Fibroblast of lung (primary cell): ENCODE measurements at regions not wholly inside any gene's neighbourhood (a gene's known extent, or its start where the extent isn't known, plus 50 kb on each side); places are given as distances from the start of the nearest gene placed in this dataset.

ENCODE experiments used
- DNase-seq, 2 donors: peaks; one replicate each; pipeline versions ENCODE4 v3.0.0 to v3.0.0-alpha.2; 2010; ENCODE audit warnings: low read depth in 2 of 2
- H2AFZ ChIP-seq: 2 replicates; pipeline ENCODE4 v1.5.1; 2012; ENCODE audit warnings: low read length, control low read depth, inconsistent platforms
- H3K27ac ChIP-seq: 2 replicates; pipeline ENCODE4 v1.5.1; 2011; ENCODE audit warnings: low read length, control low read depth; ENCODE audit not compliant: insufficient read depth
- H3K27me3 ChIP-seq: 2 replicates; pipeline ENCODE4 v1.5.1; 2011; ENCODE audit warnings: mild to moderate bottlenecking, low read length; ENCODE audit not compliant: control insufficient read depth, insufficient read depth
- H3K36me3 ChIP-seq: 2 replicates; pipeline ENCODE4 v1.5.1; 2011; ENCODE audit warnings: low read length; ENCODE audit not compliant: control insufficient read depth, insufficient read depth
- H3K4me1 ChIP-seq: 2 replicates; pipeline ENCODE4 v1.5.1; 2011; ENCODE audit warnings: low read length; ENCODE audit not compliant: control insufficient read depth, insufficient read depth; ENCODE audit errors: extremely low read depth
- H3K4me2 ChIP-seq: 2 replicates; pipeline ENCODE4 v1.5.1; 2011; ENCODE audit warnings: low read length, control low read depth; ENCODE audit not compliant: insufficient read depth; ENCODE audit errors: extremely low read depth
- H3K4me3 ChIP-seq, 4 experiments: fragments of 200-600 bp in 1 of 4; sonication (generic) in 1 of 4; replicated peaks in 1 of 4; 2 replicates each; pipeline ENCODE4 v1.5.1; 2011 to 2016; ENCODE audit warnings: low read length in 4 of 4, low read depth in 3 of 4, mild to moderate bottlenecking in 3 of 4, control low read depth in 2 of 4, inconsistent platforms in 1 of 4, mixed read lengths in 1 of 4; ENCODE audit not compliant: insufficient read depth in 1 of 4; ENCODE audit errors: control extremely low read depth in 1 of 4
- H3K79me2 ChIP-seq: 2 replicates; pipeline ENCODE4 v1.5.1; 2012; ENCODE audit warnings: mild to moderate bottlenecking, low read length, inconsistent platforms; ENCODE audit not compliant: control insufficient read depth, insufficient read depth
- H3K9ac ChIP-seq: 2 replicates; pipeline ENCODE4 v1.5.1; 2011; ENCODE audit warnings: mild to moderate bottlenecking, low read length, control low read depth; ENCODE audit not compliant: insufficient read depth
- H3K9me3 ChIP-seq: 2 replicates; pipeline ENCODE4 v1.5.1; 2012; ENCODE audit warnings: low read depth, low read length; ENCODE audit not compliant: control insufficient read depth, insufficient read depth
- H4K20me1 ChIP-seq: 2 replicates; pipeline ENCODE4 v1.5.1; 2011; ENCODE audit warnings: low read length; ENCODE audit not compliant: control insufficient read depth, insufficient read depth; ENCODE audit errors: extremely low read depth
- CTCF ChIP-seq, 2 donors: IDR thresholded peaks in 1 of 2; conservative IDR thresholded peaks in 1 of 2; 1 replicate in 1 of 2; 2 replicates in 1 of 2; pipeline ENCODE4 v1.5.1; 2011 to 2012; ENCODE audit warnings: low read length in 2 of 2, control low read depth in 1 of 2, inconsistent platforms in 1 of 2, low read depth in 1 of 2, mild to moderate bottlenecking in 1 of 2
- EZH2 ChIP-seq: IDR thresholded peaks from 2 replicates; pipeline ENCODE4 v1.5.1; 2012; ENCODE audit warnings: low read length, control low read depth, mild to moderate bottlenecking; ENCODE audit errors: missing control alignments

DNA sequence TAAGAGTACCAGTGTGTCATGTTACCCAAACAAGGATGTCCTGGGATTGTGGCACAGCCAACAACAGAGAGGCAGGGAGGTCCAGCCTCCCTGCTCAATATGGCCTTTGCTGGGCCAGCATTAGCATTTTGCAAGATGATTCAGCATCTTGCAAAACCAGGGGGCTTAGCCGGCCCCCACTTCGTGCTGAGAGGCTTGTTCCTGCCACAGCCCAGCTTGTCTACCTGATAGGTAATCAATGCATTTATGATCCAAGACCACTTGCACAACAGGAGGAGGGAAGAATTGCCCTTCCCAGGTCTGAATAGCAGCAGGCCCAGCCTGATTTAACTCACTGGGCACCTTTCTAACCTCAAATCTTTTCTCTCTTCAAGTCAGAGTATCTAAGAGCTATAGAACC lies 189.0 kb upstream of the SYT13 start:
- H2AFZ ChIP-seq, result no peak overlapping the region
- H3K36me3 ChIP-seq, result no peaks in the 10 kb centered on the region
- no peaks in the 10 kb centered on the region for H3K9me3 ChIP-seq
- no peak overlapping the region for H3K9ac ChIP-seq
- no peak overlapping the region for H3K4me3 ChIP-seq
- H3K4me1 ChIP-seq, result no peaks in the 10 kb centered on the region
- H3K4me2 ChIP-seq, result no peak overlapping the region
- no peak for TF ChIP-seq CTCF (conservative IDR thresholded peaks at IDR 0.05 in 1 of 2, IDR thresholded peaks at IDR 0.05 in 1 of 2; ENCODE audit: low read depth in 1 of 2, low read length in 2 of 2)
- TF ChIP-seq EZH2, result no peak
- DNase-seq, result no peak
- H3K27ac ChIP-seq, result no peak overlapping the region
- H3K27me3 ChIP-seq, result no peaks in the 10 kb centered on the region
- H4K20me1 ChIP-seq, result no peaks in the 10 kb centered on the region
- H3K79me2 ChIP-seq, result no peaks in the 10 kb centered on the region

DNA sequence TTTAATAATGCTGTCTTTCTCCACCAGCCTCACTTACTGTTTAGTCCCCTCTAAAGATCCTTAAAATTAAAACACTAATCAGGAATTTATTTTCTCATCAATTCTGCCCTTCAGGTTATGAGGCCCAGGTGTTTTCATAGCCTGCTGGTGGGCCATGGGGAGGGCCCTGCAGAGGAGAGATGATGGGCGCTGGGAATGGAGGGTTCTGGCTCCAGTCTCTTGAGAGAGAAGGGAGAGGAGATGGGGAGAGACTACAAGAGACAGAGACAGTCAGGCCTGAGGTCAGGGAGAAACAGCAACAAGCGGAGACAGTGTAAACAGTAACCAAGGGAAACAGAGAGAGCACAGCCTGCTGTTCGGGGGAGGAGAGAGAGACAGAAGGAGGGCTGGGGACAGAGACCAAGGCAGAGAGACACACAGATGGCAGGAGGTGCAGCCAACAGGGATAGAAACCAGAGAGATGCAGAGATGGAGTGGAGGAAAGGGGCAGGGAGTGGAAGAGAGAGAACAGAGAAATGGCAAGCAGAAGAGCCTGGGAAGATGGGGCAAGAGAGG lies 187.3 kb upstream of the SYT13 start:
- no peaks in the 10 kb centered on the region for H4K20me1 ChIP-seq
- TF ChIP-seq EZH2 (no peak), CTCF (conservative IDR thresholded peaks at IDR 0.05 in 1 of 2, IDR thresholded peaks at IDR 0.05 in 1 of 2; ENCODE audit: low read depth in 1 of 2, low read length in 2 of 2) (no peak)
- no peaks in the 10 kb centered on the region for H3K27me3 ChIP-seq
- H3K9me3 ChIP-seq, result no peaks in the 10 kb centered on the region
- DNase-seq, result no peak
- H3K79me2 ChIP-seq, result no peaks in the 10 kb centered on the region
- H3K36me3 ChIP-seq, result no peaks in the 10 kb centered on the region
- no peak overlapping the region for H3K9ac ChIP-seq
- H3K4me2 ChIP-seq, result no peak overlapping the region
- no peak overlapping the region for H2AFZ ChIP-seq
- H3K27ac ChIP-seq, result no peak overlapping the region
- no peaks in the 10 kb centered on the region for H3K4me1 ChIP-seq
- no peak overlapping the region for H3K4me3 ChIP-seq

- TF ChIP-seq EZH2, result no peak
- no peak for TF ChIP-seq CTCF (conservative IDR thresholded peaks at IDR 0.05 in 1 of 2, IDR thresholded peaks at IDR 0.05 in 1 of 2; ENCODE audit: low read depth in 1 of 2, low read length in 2 of 2)
- H3K27me3 ChIP-seq, result no peaks in the 10 kb centered on the region
- no peak overlapping the region for H3K4me3 ChIP-seq
- no peaks in the 10 kb centered on the region for H3K9me3 ChIP-seq
- no peaks in the 10 kb centered on the region for H4K20me1 ChIP-seq
- H3K36me3 ChIP-seq, result no peaks in the 10 kb centered on the region
- no peak overlapping the region for H3K9ac ChIP-seq
- DNase-seq, result no peak
- H3K79me2 ChIP-seq, result no peaks in the 10 kb centered on the region
- no peaks in the 10 kb centered on the region for H3K4me1 ChIP-seq
- no peak overlapping the region for H3K4me2 ChIP-seq
- H2AFZ ChIP-seq, result no peak overlapping the region
- no peak overlapping the region for H3K27ac ChIP-seq
Observed at GRCh38 chr11:45472716-45473317, 186.7 kb upstream of the SYT13 start.
